ENCODE measurements at regions not wholly inside any gene's neighbourhood (a gene's known extent, or its start where the extent isn't known, plus 50 kb on each side); places are given as distances from the start of the nearest gene placed in this dataset.

DNA sequence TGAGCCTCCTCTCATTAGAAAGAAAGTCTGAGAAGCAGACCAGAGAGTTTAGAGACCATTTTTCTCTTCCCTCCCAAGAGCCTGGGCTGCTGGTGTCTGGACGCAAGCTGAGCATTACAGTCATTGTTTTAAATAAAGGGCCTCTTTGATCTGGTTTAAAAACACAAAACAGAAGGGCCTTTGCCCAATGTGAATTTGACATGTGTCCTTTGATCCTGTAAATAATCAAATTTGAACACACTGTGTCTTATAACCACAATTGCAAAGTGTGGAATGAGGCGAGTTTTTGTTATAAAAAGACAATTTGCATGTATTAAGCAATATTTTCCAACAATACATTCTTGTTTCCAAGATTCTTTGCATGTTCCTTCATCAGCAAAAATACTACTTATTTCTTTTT, 158.5 kb downstream of the C7orf25 start:
- H3K36me3 Mint-ChIP-seq (ENCODE audit: low read depth), result no peaks in the 10 kb centered on the region
- DNase-seq, result no peak
- no peak overlapping the region for H3K27ac Mint-ChIP-seq
- no peaks in the 10 kb centered on the region for H3K4me1 Mint-ChIP-seq (ENCODE audit: low read depth)
- CTCF ChIA-PET, result interaction anchor here (0.6 kb wide), 1 partner anchor 16 kb away, joined by 3 read pairs; no protein-coding TSS in a partner anchor
- H3K4me3 Mint-ChIP-seq, result no peak overlapping the region
- H3K9me3 Mint-ChIP-seq, result peaks cover 3% of the 10 kb centered on the region
- H3K27me3 Mint-ChIP-seq (ENCODE audit: low read depth), result peaks cover 8% of the 10 kb centered on the region
- intact Hi-C loops (cut with micrococcal nuclease), result no loop called here

DNA sequence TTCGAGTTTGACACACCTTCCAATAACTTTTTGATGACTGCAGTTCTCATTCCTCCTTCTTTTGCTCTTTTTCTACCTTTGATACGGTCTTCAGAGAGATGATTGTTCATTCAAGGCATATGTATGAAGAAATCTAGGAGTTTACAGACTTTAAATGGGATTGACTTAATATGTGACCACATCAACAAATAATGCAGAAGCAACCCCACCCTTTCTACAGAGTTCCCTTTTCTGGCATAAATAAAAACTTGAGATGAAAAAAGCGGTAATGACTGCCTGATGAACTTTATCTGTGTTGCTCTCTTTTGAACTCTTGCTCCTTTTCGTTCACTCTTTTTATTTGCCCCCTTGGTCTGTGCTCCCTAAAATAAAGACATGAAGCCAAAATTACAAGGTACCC, 161.7 kb downstream of the C7orf25 start:
- peaks cover 10% of the 10 kb centered on the region for H3K27me3 Mint-ChIP-seq (ENCODE audit: low read depth)
- no peaks in the 10 kb centered on the region for H3K4me1 Mint-ChIP-seq (ENCODE audit: low read depth)
- H3K36me3 Mint-ChIP-seq (ENCODE audit: low read depth), result no peaks in the 10 kb centered on the region
- H3K4me3 Mint-ChIP-seq, result no peak overlapping the region
- DNase-seq, result no peak
- CTCF ChIA-PET, result no interaction called here
- peaks cover 3% of the 10 kb centered on the region for H3K9me3 Mint-ChIP-seq
- H3K27ac Mint-ChIP-seq, result no peak overlapping the region
- intact Hi-C loops (cut with micrococcal nuclease), result no loop called here

DNA sequence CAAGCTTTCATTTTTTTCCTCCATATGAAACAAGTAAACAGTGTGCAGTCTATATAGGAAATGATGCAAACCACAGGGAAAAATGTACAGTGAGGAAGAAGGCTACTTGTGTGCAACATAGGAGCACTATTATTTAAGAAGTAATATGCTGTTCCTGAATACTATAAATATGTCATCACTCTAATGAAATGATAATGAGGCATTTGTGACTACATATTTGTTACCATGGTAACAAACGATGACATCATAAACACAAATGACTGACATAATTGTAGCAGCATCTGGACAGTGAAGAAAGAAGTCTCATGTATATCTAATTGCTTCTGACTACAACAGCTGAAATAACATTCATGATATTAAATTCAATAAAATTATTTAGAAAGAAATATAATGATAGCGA, 164.8 kb downstream of the C7orf25 start:
- CTCF ChIA-PET, result interaction anchor here (1.2 kb wide), 1 partner anchor 9 kb away, joined by 3 read pairs; no protein-coding TSS in a partner anchor
- Mint-ChIP-seq H3K4me1 (ENCODE audit: low read depth) (no peaks in the 10 kb centered on the region), H3K27ac (no peak overlapping the region), H3K4me3 (no peak overlapping the region), H3K9me3 (peaks cover 3% of the 10 kb centered on the region), H3K36me3 (ENCODE audit: low read depth) (no peaks in the 10 kb centered on the region), H3K27me3 (ENCODE audit: low read depth) (peaks cover 4% of the 10 kb centered on the region)
- no peak for DNase-seq
- intact Hi-C loops (cut with micrococcal nuclease), result no loop called here

DNA sequence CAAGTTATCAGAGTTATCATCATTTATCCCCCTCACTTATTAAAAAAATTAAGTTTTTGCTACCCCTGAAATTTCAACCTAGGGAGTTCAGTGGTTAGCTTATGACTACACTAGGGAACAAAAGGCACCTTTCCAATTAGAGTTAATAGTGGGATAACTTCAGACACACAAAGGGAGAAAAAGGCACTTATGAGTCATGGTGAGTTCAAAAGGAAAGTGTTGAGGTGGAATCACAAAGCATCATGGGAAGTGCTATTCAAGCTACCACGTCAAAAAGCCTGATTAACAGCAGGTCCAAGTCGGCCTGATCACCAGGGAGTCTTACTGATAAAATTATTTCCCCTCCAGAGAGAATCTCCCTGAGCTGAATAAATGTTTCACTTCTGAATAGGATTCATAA, 165.7 kb downstream of the C7orf25 start:
- H3K36me3 Mint-ChIP-seq (ENCODE audit: low read depth), result no peaks in the 10 kb centered on the region
- no peak overlapping the region for H3K4me3 Mint-ChIP-seq
- CTCF ChIA-PET, result interaction anchor here (1.2 to 1.6 kb wide), 4 partner anchors 9 to 30 kb away, joined by 3 to 4 read pairs (median 4); no protein-coding TSS in a partner anchor
- no peak for DNase-seq
- intact Hi-C loops (cut with micrococcal nuclease), result no loop called here
- peaks cover 3% of the 10 kb centered on the region for H3K9me3 Mint-ChIP-seq
- H3K27ac Mint-ChIP-seq, result no peak overlapping the region
- peaks cover 4% of the 10 kb centered on the region for H3K27me3 Mint-ChIP-seq (ENCODE audit: low read depth)
- H3K4me1 Mint-ChIP-seq (ENCODE audit: low read depth), result no peaks in the 10 kb centered on the region

DNA sequence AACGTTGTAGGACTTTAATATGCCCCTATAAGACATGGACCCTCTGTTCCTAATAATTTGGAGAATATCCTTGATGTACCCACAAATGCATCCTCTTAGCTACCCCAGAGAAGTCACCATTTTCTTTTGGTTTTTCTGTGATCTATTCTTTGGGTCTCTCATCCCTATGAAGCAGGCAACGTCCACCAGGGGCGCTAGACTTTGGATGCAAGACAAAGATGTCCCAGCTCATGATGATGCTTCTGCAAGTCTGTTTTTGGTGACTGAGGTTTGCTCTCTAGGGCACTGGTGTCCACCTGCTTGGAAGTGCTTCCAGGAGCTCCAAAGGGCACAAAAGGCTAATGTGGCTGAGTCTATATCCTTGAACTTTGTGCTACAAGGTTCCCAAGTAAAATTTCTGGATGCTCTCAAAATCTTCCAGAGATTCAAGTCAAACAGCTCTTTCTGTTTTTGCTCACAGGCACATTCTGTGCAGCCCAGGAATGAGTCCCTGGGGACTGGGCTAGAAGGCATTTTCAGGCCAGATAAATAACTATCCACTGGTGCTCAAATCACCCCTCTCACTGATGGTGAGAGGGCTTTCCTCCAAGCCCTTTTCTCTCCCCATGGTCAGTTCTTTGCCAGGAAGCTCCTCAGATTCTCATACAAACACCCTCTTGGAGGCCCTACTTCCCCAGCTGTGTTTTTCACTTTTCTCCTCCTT, 166.4 kb downstream of the C7orf25 start:
- H3K27me3 Mint-ChIP-seq (ENCODE audit: low read depth), result peaks cover 4% of the 10 kb centered on the region
- H3K36me3 Mint-ChIP-seq (ENCODE audit: low read depth), result no peaks in the 10 kb centered on the region
- CTCF ChIA-PET, result interaction anchor here (0.6 to 1.6 kb wide), 13 partner anchors 9 to 731 kb away, joined by 3 to 5 read pairs (median 3); no protein-coding TSS in a partner anchor
- peaks cover 3% of the 10 kb centered on the region for H3K9me3 Mint-ChIP-seq
- H3K27ac Mint-ChIP-seq, result no peak overlapping the region
- peak; percentile 45 for DNase-seq
- intact Hi-C loops (cut with micrococcal nuclease), result no loop called here
- H3K4me3 Mint-ChIP-seq, result no peak overlapping the region
- H3K4me1 Mint-ChIP-seq (ENCODE audit: low read depth), result no peaks in the 10 kb centered on the region

DNA sequence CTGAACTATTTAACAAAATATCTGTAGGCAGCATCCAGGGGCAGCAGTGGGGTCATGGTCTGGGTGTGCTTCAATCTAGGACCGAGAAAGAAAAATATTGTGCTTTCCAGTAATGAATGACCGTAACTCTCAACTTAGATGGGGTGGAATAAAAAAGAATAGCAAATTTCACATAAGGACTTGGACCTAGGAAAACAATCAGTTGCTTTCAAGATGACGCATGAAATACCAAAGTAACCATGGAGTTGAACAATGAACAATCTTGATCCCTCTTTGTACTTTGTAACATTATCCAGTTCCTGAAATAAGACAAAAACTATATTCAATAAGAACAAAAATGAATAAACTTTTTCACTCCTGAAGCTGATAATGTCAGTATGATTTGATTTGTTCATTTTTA, 167.1 kb downstream of the C7orf25 start:
- Mint-ChIP-seq H3K27me3 (ENCODE audit: low read depth) (peaks cover 4% of the 10 kb centered on the region), H3K4me3 (no peak overlapping the region)

DNA sequence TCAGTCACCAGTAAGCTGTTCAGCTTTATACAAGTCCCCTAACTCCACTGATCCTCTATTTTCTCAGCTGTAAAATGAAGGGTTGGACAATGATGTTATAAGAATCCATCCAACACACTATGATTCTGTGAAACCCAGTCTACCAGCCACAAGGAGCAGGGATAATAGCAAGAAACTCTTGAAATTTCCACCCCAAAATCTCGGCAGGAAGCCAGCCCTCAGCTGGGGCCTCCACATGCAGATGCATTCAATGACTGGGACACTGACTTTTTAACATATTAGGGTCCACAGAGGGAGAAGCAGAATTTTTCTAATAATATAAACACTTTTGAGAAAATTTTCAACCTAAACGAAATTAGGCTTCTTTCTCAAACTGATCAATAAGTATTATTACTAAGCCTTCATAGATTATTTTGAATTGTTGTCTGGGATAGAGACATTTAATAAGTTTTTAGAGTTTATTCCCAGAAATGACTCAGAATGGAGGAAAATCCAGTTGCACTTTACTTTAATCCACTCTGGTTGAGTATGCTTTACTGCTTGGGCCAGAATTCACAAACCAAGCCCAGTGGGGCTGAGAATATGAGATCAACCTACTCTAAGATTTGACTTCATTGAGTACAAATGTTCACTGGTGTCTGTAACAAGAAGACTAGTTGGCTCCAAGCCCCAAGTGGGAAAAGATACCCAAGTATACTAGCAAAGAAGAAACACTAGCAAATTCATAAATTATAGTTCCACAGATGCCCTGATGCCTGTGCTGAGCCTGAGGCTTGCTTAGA, 168.6 kb downstream of the C7orf25 start:
- H3K27ac Mint-ChIP-seq, result no peak overlapping the region
- H3K27me3 Mint-ChIP-seq (ENCODE audit: low read depth), result peaks cover 2% of the 10 kb centered on the region
- no peaks in the 10 kb centered on the region for H3K4me1 Mint-ChIP-seq (ENCODE audit: low read depth)
- no peak overlapping the region for H3K4me3 Mint-ChIP-seq
- CTCF ChIA-PET, result no interaction called here
- no peaks in the 10 kb centered on the region for H3K9me3 Mint-ChIP-seq
- intact Hi-C loops (cut with micrococcal nuclease), result no loop called here
- no peak for DNase-seq
- no peaks in the 10 kb centered on the region for H3K36me3 Mint-ChIP-seq (ENCODE audit: low read depth)

More for the DNA sequence above, 167.1 kb downstream of the C7orf25 start:
- CTCF ChIA-PET, result interaction anchor here (0.6 to 1.6 kb wide), 13 partner anchors 8 to 731 kb away, joined by 3 to 5 read pairs (median 3); no protein-coding TSS in a partner anchor
- no peaks in the 10 kb centered on the region for H3K4me1 Mint-ChIP-seq (ENCODE audit: low read depth)
- no peak for DNase-seq
- peaks cover 2% of the 10 kb centered on the region for H3K9me3 Mint-ChIP-seq
- H3K27ac Mint-ChIP-seq, result no peak overlapping the region
- H3K36me3 Mint-ChIP-seq (ENCODE audit: low read depth), result no peaks in the 10 kb centered on the region
- intact Hi-C loops (cut with micrococcal nuclease), result no loop called here

DNA sequence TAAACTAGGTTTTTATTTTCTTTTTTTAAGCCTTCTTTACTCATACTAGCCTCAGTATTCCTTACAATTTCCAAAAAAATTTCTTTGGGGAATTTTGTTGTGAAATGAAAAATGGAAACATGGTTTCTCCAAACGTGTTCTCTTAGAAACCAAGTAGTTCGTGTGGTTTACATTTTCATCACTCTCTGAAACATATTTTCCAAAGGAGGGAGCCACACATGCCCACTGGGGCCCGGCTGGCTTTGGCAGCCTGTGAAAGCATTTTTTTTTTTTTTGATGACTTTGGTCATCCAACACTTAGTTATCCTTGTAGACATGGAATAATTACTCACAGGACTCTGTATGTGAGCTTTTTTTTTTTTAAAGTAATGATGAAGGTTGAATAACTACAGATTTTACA, 169.6 kb downstream of the C7orf25 start:
- Mint-ChIP-seq H3K36me3 (ENCODE audit: low read depth) (no peaks in the 10 kb centered on the region), H3K4me3 (no peak overlapping the region), H3K9me3 (no peaks in the 10 kb centered on the region), H3K4me1 (ENCODE audit: low read depth) (no peaks in the 10 kb centered on the region), H3K27me3 (ENCODE audit: low read depth) (peaks cover 2% of the 10 kb centered on the region), H3K27ac (no peak overlapping the region)
- CTCF ChIA-PET, result no interaction called here
- DNase-seq, result no peak
- intact Hi-C loops (cut with micrococcal nuclease), result no loop called here

DNA sequence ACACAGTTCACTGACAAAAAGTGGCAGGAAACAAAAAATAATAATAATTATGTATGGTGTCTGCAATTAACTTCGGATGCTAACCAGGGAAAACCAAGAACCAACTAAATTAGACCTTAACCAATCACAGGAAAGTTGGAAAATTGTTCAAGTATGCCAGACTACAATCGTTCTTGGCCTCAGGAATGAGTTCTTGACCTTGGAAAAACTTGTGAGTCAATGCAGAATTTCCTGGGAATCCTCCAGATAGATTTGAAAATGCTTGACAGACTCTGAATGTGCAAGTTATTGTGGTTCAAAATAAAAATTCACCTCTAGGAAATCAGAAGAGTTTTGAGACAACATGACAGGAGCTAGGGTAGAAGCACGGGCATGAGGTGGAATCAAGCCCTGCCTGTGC, 171.5 kb downstream of the C7orf25 start:
- H3K27me3 Mint-ChIP-seq (ENCODE audit: low read depth), result no peaks in the 10 kb centered on the region
- H3K4me3 Mint-ChIP-seq, result no peak overlapping the region
- no peaks in the 10 kb centered on the region for H3K9me3 Mint-ChIP-seq
- CTCF ChIA-PET, result no interaction called here
- no peak for DNase-seq
- no peaks in the 10 kb centered on the region for H3K4me1 Mint-ChIP-seq (ENCODE audit: low read depth)
- no peaks in the 10 kb centered on the region for H3K36me3 Mint-ChIP-seq (ENCODE audit: low read depth)
- intact Hi-C loops (cut with micrococcal nuclease), result no loop called here
- no peak overlapping the region for H3K27ac Mint-ChIP-seq

DNA sequence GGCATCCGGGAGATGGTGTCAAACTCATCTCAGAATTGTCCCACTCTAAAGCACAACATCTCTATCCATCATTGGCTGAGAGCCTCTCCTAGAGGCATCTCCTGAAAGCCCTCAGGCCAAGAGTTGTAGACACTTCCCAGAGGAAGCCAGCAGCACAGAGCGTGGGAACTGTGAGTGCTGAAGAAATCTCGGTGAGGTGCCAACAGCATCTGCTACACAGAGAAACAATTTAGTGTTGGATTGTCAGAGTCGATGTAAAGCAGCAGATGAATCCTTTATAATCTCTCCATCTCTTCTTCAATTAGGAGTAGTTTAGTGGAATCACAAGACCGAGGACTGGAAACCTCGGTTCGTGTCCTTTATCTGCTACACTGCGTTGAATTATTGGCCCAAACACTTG, 172.2 kb downstream of the C7orf25 start:
- intact Hi-C loops (cut with micrococcal nuclease), result no loop called here
- CTCF ChIA-PET, result no interaction called here
- no peaks in the 10 kb centered on the region for H3K27me3 Mint-ChIP-seq (ENCODE audit: low read depth)
- no peaks in the 10 kb centered on the region for H3K9me3 Mint-ChIP-seq
- no peak for DNase-seq
- H3K4me1 Mint-ChIP-seq (ENCODE audit: low read depth), result no peaks in the 10 kb centered on the region
- no peak overlapping the region for H3K27ac Mint-ChIP-seq
- no peaks in the 10 kb centered on the region for H3K36me3 Mint-ChIP-seq (ENCODE audit: low read depth)
- no peak overlapping the region for H3K4me3 Mint-ChIP-seq

DNA sequence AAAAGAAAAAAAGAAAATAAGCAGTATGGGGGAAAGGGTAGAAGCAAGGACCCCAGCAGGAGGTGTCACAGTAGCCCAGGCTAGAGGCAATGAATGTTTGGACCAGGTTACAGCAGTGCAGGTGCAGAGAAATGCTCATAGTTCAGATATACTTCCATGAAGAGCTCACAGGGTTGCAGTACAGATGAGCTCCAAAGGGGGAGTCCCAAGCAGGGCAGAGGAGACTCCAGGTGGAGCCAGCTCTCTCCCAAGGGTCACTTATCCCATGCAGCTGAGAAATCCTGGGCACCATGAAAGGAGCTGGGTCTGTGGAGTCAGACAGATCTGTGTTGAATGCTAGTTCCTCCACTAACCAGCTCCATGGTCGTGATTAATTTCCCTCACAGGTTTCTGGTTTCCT, 174.9 kb downstream of the C7orf25 start:
- H3K9me3 Mint-ChIP-seq, result no peaks in the 10 kb centered on the region
- intact Hi-C loops (cut with micrococcal nuclease), result no loop called here
- no peak overlapping the region for H3K4me3 Mint-ChIP-seq
- no peak for DNase-seq
- H3K27ac Mint-ChIP-seq, result no peak overlapping the region
- H3K36me3 Mint-ChIP-seq (ENCODE audit: low read depth), result no peaks in the 10 kb centered on the region
- no peaks in the 10 kb centered on the region for H3K4me1 Mint-ChIP-seq (ENCODE audit: low read depth)
- no peaks in the 10 kb centered on the region for H3K27me3 Mint-ChIP-seq (ENCODE audit: low read depth)
- CTCF ChIA-PET, result interaction anchor here (1.0 kb wide), 2 partner anchors 9 to 10 kb away, joined by 3 to 4 read pairs; no protein-coding TSS in a partner anchor

DNA sequence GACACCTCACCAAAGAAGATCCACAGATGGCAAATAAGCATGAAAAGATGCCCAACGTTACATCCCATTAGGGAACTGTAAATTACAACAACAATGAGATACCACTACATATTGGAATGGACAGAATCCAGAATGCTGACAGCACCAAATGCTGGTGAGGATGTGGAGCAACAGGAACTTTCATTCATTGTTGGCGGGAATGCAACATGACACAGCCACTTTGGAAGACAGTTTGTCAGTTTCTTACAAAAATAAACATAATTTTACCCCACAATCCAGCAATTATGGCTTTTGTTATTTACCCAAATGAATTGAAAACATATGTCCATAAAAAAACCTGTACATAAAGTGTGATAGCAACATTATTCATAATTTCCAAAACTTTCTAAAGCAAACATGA, 176.8 kb downstream of the C7orf25 start:
- CTCF ChIA-PET, result no interaction called here
- no peaks in the 10 kb centered on the region for H3K36me3 Mint-ChIP-seq (ENCODE audit: low read depth)
- H3K27ac Mint-ChIP-seq, result no peak overlapping the region
- peaks cover 4% of the 10 kb centered on the region for H3K27me3 Mint-ChIP-seq (ENCODE audit: low read depth)
- no peak overlapping the region for H3K4me3 Mint-ChIP-seq
- DNase-seq, result no peak
- no peaks in the 10 kb centered on the region for H3K9me3 Mint-ChIP-seq
- intact Hi-C loops (cut with micrococcal nuclease), result no loop called here
- H3K4me1 Mint-ChIP-seq (ENCODE audit: low read depth), result no peaks in the 10 kb centered on the region

DNA sequence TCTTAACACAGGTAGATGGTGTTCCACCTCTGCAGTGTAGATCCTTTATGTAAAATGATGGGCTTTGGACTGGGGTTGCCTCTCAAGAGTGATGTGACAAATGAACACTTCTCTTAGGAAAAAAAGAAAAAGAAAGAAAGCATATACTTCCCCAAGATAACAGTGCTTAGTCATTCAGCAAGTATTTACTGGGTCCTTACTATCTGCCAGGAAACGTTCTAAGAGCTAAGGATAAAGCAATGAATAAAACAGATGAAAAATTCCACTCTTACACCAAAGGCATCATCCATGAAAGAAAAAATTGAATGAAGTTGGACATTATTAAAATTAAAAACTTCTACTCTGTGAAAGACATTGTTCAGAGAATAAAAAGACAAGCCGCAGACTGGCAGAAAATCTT, 177.3 kb downstream of the C7orf25 start:
- Mint-ChIP-seq H3K9me3 (no peaks in the 10 kb centered on the region), H3K4me3 (no peak overlapping the region), H3K27ac (no peak overlapping the region), H3K4me1 (ENCODE audit: low read depth) (no peaks in the 10 kb centered on the region), H3K36me3 (ENCODE audit: low read depth) (no peaks in the 10 kb centered on the region), H3K27me3 (ENCODE audit: low read depth) (peaks cover 4% of the 10 kb centered on the region)
- CTCF ChIA-PET, result no interaction called here
- intact Hi-C loops (cut with micrococcal nuclease), result no loop called here
- DNase-seq, result no peak
